ENCODE measurements at regions not wholly inside any gene's neighbourhood (a gene's known extent, or its start where the extent isn't known, plus 50 kb on each side); places are given as distances from the start of the nearest gene placed in this dataset.

DNA sequence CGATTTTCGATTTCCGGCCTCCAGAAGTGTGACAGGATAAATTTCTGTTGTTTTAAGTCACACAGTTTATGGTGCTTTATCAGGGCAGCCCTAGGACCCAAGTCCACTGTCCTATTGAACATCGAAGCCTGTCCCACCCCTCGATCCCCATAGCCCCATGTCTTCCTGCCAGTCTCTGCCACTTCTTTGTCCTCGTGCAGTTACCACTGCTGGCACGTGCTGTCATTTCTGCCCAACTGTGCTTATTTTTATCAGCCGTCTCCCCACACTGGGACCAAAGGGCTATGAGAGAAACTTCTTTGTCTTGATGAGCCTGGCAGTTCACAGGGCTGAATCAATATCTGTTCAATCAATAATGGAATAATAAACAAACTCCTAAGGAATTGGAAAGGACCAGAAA lies 146.7 kb downstream of the PSMG1 start:
- H2BK120ac ChIP-seq (ENCODE audit: low read depth, low read length, poor library complexity, severe bottlenecking): no peak overlapping the region
- no peaks in the 10 kb centered on the region for H3K23me2 ChIP-seq (ENCODE audit: insufficient read length, low read depth, low read length, poor library complexity, severe bottlenecking)
- H3K27me3 ChIP-seq (ENCODE audit: insufficient read depth, low read length): no peaks in the 10 kb centered on the region
- no peak overlapping the region for H2AFZ ChIP-seq (ENCODE audit: low read length)
- H3K79me1 ChIP-seq (ENCODE audit: insufficient read depth, low read depth, low read length, poor library complexity, severe bottlenecking): no peaks in the 10 kb centered on the region
- Mint-ChIP-seq H3K36me3 (ENCODE audit: insufficient read depth in 1 of 3, low read depth in 3 of 3) (no peaks in the 10 kb centered on the region), H3K4me1 (peaks cover 17 to 22% of the 10 kb centered on the region in 2 experiments), H3K27me3 (ENCODE audit: low read depth) (no peaks in the 10 kb centered on the region), H3K4me3 (no peak overlapping the region), H3K27ac (no peak overlapping the region), H3K9me3 (no peaks in the 10 kb centered on the region)
- H3K27ac ChIP-seq (ENCODE audit: insufficient read length, low read depth, low read length): no peak overlapping the region
- H3K18ac ChIP-seq (ENCODE audit: insufficient read length, low read depth, low read length): no peak overlapping the region
- no peak overlapping the region for H3K14ac ChIP-seq (ENCODE audit: insufficient read depth, low read length)
- no peak overlapping the region for H4K91ac ChIP-seq (ENCODE audit: insufficient read length, low read depth, low read length)
- H3K4ac ChIP-seq (ENCODE audit: low read depth, low read length): no peak overlapping the region
- H4K8ac ChIP-seq (replicated peaks; ENCODE audit: insufficient read length, low read depth, low read length): no peak overlapping the region
- H2BK15ac ChIP-seq (ENCODE audit: low read depth, low read length): no peak overlapping the region
- no CpG with 5 or more reads among the region's 8 CpGs for WGBS (ENCODE audit: extremely low coverage, insufficient read length, low lambda C conversion rate)
- no peak overlapping the region for H3K23ac ChIP-seq (ENCODE audit: insufficient read length, low read depth, low read length)
- no peaks in the 10 kb centered on the region for H3K4me1 ChIP-seq (ENCODE audit: insufficient read depth, low read length)
- no peak for TF ChIP-seq CTCF (conservative IDR thresholded peaks at IDR 0.05)
- no peak overlapping the region for H2BK20ac ChIP-seq (ENCODE audit: low read depth, low read length, poor library complexity, severe bottlenecking)
- no peak overlapping the region for H4K5ac ChIP-seq (ENCODE audit: insufficient read length, low read depth, low read length)
- H2BK5ac ChIP-seq (ENCODE audit: insufficient read length, low read length): no peak overlapping the region
- H3K4me2 ChIP-seq (ENCODE audit: insufficient read depth, insufficient read length, low read length): no peak overlapping the region
- no peaks in the 10 kb centered on the region for H3K79me2 ChIP-seq (ENCODE audit: insufficient read depth, low read length)
- H3K56ac ChIP-seq (ENCODE audit: insufficient read length, low read depth, low read length): no peak overlapping the region
- H3K9me3 ChIP-seq (ENCODE audit: control insufficient read depth, low read depth, low read length): no peaks in the 10 kb centered on the region
- DNase-seq: no peak
- no peak overlapping the region for H2AK5ac ChIP-seq (ENCODE audit: insufficient read length, low read length)
- H3T11ph ChIP-seq (ENCODE audit: low read length): no peak overlapping the region
- H3K9ac ChIP-seq (ENCODE audit: extremely low read depth, insufficient read length, low read length): no peak overlapping the region
- no peak overlapping the region for H2BK12ac ChIP-seq (ENCODE audit: insufficient read length, low read depth, low read length)
- no peaks in the 10 kb centered on the region for H4K20me1 ChIP-seq (ENCODE audit: control insufficient read depth, insufficient read depth, insufficient read length)
